ENCODE measurements at regions not wholly inside any gene's neighbourhood (a gene's known extent, or its start where the extent isn't known, plus 50 kb on each side); places are given as distances from the start of the nearest gene placed in this dataset.

GRCh38 chr12:92519284-92519683 is 183.5 kb upstream of the PLEKHG7 start:
- TF ChIP-seq ZNF114 (CRISPR knock-in tag; IDR thresholded peaks at IDR 0.05) (no peak), CTCF (conservative IDR thresholded peaks at IDR 0.05; ENCODE audit: low read depth in 2 of 2) (no peak), EZH2phosphoT487 (IDR thresholded peaks at IDR 0.05; ENCODE audit: unreplicated experiment) (no peak), POLR2AphosphoS5 (IDR thresholded peaks at IDR 0.05; ENCODE audit: low read depth) (no peak), REST (IDR thresholded peaks at IDR 0.05; ENCODE audit: unreplicated experiment) (no peak), EZH2 (IDR thresholded peaks at IDR 0.05; ENCODE audit: low read depth, unreplicated experiment) (no peak), JUNB (IDR thresholded peaks at IDR 0.05; ENCODE audit: unreplicated experiment) (no peak), CREB1 (CRISPR knock-in tag; IDR thresholded peaks at IDR 0.05; ENCODE audit: low read depth) (no peak), ZNF462 (CRISPR knock-in tag; IDR thresholded peaks at IDR 0.05) (no peak), STAT1 (IDR thresholded peaks at IDR 0.05; ENCODE audit: unreplicated experiment) (no peak)
- TF ChIP-seq, protein P1, sequence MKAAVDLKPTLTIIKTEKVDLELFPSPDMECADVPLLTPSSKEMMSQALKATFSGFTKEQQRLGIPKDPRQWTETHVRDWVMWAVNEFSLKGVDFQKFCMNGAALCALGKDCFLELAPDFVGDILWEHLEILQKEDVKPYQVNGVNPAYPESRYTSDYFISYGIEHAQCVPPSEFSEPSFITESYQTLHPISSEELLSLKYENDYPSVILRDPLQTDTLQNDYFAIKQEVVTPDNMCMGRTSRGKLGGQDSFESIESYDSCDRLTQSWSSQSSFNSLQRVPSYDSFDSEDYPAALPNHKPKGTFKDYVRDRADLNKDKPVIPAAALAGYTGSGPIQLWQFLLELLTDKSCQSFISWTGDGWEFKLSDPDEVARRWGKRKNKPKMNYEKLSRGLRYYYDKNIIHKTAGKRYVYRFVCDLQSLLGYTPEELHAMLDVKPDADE (IDR thresholded peaks at IDR 0.05) = no peak

All from GM23338 (cell line).